CD4-positive, alpha-beta T cell (primary cell): ENCODE measurements at regions not wholly inside any gene's neighbourhood (a gene's known extent, or its start where the extent isn't known, plus 50 kb on each side); places are given as distances from the start of the nearest gene placed in this dataset.

Experiments used
- ATAC-seq: fragments of 200-7000 bp; cut with Tn5 transposase; one replicate; pipeline ENCODE4 v1.10.0; 2022; ENCODE audit warnings: mild to moderate bottlenecking; ENCODE audit not compliant: poor library complexity
- CTCF ChIA-PET: fragments of 350-600 bp; sonication (Branson Sonifier 250); formaldehyde crosslinking; loops from one replicate; lab custom pipeline; 2021; ENCODE audit warnings: antibody characterized with exemption, inconsistent platforms; lab: Charles Lee
- POLR2A ChIA-PET: fragments of 350-600 bp; sonication (Branson Sonifier 250); formaldehyde crosslinking; loops from one replicate; lab custom pipeline; 2021; ENCODE audit warnings: antibody characterized with exemption, inconsistent platforms; lab: Charles Lee
- DNase-seq, 14 experiments: peaks; one replicate each; pipeline ENCODE4 v3.0.0-alpha.2; 2013 to 2020; ENCODE audit warnings: mixed read lengths in 2 of 14
- H3K27ac ChIP-seq, 2 donors: one replicate each; pipeline versions ENCODE4 v1.5.1 to v1.7.0; 2013; ENCODE audit warnings: low read length in 2 of 2, low read depth in 1 of 2, mild to moderate bottlenecking in 1 of 2
- H3K27me3 ChIP-seq, 2 experiments: 1 replicate in 1 of 2; 2 replicates in 1 of 2; pipeline versions ENCODE4 v1.6.1 to v1.7.0; 2013; ENCODE audit warnings: low read length in 2 of 2, control low read depth in 1 of 2, mild to moderate bottlenecking in 1 of 2, moderate library complexity in 1 of 2; ENCODE audit not compliant: insufficient read depth in 2 of 2, control insufficient read depth in 1 of 2
- H3K36me3 ChIP-seq: one replicate; pipeline ENCODE4 v1.6.1; 2013; ENCODE audit warnings: low read length, control low read depth; ENCODE audit not compliant: insufficient read depth
- H3K4me1 ChIP-seq: one replicate; pipeline ENCODE4 v1.6.1; 2013; ENCODE audit warnings: low read length, control low read depth; ENCODE audit not compliant: insufficient read depth
- H3K4me3 ChIP-seq: one replicate; pipeline ENCODE4 v1.5.1; 2013; ENCODE audit warnings: mild to moderate bottlenecking, low read length, moderate library complexity
- H3K9me3 ChIP-seq, 2 experiments: 1 replicate in 1 of 2; 2 replicates in 1 of 2; pipeline versions ENCODE4 v1.6.1 to v1.7.0; 2013; ENCODE audit warnings: low read length in 2 of 2, mild to moderate bottlenecking in 2 of 2, control low read depth in 1 of 2, moderate library complexity in 1 of 2; ENCODE audit not compliant: control insufficient read depth in 1 of 2, insufficient read depth in 1 of 2
- H3K27ac Mint-ChIP-seq: one replicate; pipeline ENCODE4 v1.8.0; 2020; ENCODE audit warnings: mixed read lengths
- H3K27me3 Mint-ChIP-seq: one replicate; pipeline ENCODE4 v1.8.0; 2021; ENCODE audit warnings: mixed read lengths
- H3K36me3 Mint-ChIP-seq: one replicate; pipeline ENCODE4 v1.8.0; 2021; ENCODE audit warnings: low read depth, mixed read lengths
- H3K4me1 Mint-ChIP-seq: one replicate; pipeline ENCODE4 v1.8.0; 2021; ENCODE audit warnings: low read depth, mixed read lengths
- H3K4me3 Mint-ChIP-seq: one replicate; pipeline ENCODE4 v1.8.0; 2020; ENCODE audit warnings: mild to moderate bottlenecking, mixed read lengths
- H3K9me3 Mint-ChIP-seq: one replicate; pipeline ENCODE4 v1.8.0; 2020; ENCODE audit warnings: mixed read lengths
- intact Hi-C, 2 experiments: fragments of 100-400 bp; cut with DNase I in 1 of 2; cut with micrococcal nuclease in 1 of 2; formaldehyde crosslinking; loops; one replicate each; pipeline versions ENCODE4 v1.15.1 to v1.9.0; 2023 to 2025; cut with DNase I, micrococcal nuclease
- TF ChIP-seq, protein P1 (sequence below): fragments of 200-600 bp; IDR thresholded peaks from one replicate; pipeline ENCODE4 v1.8.0; 2022; ENCODE audit warnings: antibody characterized with exemption, mild to moderate bottlenecking

DNA sequence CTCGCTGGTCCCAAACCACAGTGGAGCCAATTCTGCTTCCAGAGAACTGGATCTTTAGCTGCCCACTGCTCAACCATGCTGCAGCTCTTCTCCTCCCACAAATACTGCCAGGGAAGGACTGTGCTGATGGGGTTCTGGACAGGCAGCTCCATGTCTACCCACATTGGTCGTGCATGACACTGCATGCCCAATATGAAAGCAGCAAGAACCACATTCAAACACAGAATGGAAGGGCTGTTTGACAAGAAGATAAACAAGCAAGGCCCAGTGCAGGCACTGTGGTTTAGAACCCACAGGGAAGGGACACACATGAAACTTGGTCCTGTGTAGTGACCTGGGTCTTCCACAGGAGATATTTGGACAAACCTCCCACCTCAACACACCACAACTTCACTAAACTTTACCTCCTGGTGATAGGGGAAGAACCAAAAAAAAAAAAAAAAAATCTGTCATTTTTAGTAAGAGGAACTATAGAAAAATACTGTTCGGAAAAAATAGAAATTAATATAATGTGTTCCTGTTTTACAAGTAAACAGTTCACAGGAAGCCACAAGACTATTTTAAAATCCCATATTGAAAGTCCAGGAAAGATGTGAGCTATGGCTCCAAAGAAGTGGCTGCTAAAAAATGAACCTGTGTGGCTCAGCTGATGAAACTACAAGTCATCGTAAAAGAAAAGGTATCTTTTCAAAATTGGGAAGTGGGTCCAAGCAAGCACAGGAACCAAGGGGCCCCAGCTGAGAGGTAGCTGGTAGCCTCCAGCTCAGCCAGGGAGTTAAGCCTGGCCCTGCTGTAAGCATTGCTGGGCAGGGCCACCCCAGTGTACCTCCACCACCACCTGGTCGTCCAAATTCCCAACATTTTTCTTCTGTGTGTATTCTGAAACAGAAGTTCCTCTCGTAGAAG, 77.7 kb upstream of the ACAN start:
- ChIA-PET CTCF (interaction anchor here (0.7 kb wide), 2 partner anchors 35 to 57 kb away, joined by 3 to 4 read pairs; no protein-coding TSS in a partner anchor), POLR2A (no interaction called here)
- Mint-ChIP-seq H3K9me3 (peaks cover 2% of the 10 kb centered on the region), H3K4me3 (no peak overlapping the region), H3K36me3 (no peaks in the 10 kb centered on the region), H3K27ac (no peak overlapping the region), H3K4me1 (no peaks in the 10 kb centered on the region), H3K27me3 (peaks cover 10% of the 10 kb centered on the region)
- ATAC-seq (no peak), DNase-seq (no peak)
- no peak overlapping the region for H3K4me3 ChIP-seq
- no peaks in the 10 kb centered on the region for H3K4me1 ChIP-seq
- no peaks in the 10 kb centered on the region for H3K36me3 ChIP-seq
- TF ChIP-seq, protein P1, sequence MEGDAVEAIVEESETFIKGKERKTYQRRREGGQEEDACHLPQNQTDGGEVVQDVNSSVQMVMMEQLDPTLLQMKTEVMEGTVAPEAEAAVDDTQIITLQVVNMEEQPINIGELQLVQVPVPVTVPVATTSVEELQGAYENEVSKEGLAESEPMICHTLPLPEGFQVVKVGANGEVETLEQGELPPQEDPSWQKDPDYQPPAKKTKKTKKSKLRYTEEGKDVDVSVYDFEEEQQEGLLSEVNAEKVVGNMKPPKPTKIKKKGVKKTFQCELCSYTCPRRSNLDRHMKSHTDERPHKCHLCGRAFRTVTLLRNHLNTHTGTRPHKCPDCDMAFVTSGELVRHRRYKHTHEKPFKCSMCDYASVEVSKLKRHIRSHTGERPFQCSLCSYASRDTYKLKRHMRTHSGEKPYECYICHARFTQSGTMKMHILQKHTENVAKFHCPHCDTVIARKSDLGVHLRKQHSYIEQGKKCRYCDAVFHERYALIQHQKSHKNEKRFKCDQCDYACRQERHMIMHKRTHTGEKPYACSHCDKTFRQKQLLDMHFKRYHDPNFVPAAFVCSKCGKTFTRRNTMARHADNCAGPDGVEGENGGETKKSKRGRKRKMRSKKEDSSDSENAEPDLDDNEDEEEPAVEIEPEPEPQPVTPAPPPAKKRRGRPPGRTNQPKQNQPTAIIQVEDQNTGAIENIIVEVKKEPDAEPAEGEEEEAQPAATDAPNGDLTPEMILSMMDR: no peak
- H3K27me3 ChIP-seq: peaks cover 0 to 4% of the 10 kb centered on the region in 2 experiments
- H3K9me3 ChIP-seq: peaks cover 0 to 3% of the 10 kb centered on the region in 2 experiments
- H3K27ac ChIP-seq: no peak overlapping the region
- intact Hi-C loops: no loop called here

DNA sequence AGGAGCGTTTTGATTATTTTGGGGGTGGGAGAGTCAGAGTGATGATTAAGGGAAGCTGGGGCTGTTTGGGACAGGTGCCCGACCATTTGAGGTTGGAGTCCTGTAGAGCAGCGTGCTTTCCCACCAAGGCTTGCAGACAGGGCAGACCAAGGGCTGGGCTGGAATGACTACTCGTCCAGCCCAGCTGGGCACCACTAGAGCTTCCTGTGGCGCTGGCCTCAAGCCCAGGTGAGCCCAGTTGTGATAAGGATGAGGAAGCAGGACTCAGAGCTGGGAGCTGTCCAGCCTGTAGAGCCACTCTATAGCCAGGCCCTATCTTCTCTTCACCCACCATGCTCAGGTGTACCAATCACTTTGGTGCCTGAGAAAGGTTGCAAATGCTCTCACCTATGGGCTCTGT, 75.8 kb upstream of the ACAN start:
- H3K4me1 ChIP-seq: no peaks in the 10 kb centered on the region
- no peak overlapping the region for H3K27ac ChIP-seq
- no peaks in the 10 kb centered on the region for H3K4me1 Mint-ChIP-seq
- H3K27ac Mint-ChIP-seq: no peak overlapping the region
- ATAC-seq: no peak
- no peak for DNase-seq
- H3K36me3 Mint-ChIP-seq: no peaks in the 10 kb centered on the region
- H3K9me3 ChIP-seq: peaks cover 0 to 3% of the 10 kb centered on the region in 2 experiments
- POLR2A ChIA-PET: no interaction called here
- H3K27me3 Mint-ChIP-seq: peaks cover 10% of the 10 kb centered on the region
- peaks cover 2% of the 10 kb centered on the region for H3K9me3 Mint-ChIP-seq
- TF ChIP-seq, protein P1: no peak
- intact Hi-C loops: no loop called here
- H3K27me3 ChIP-seq: no peaks in the 10 kb centered on the region
- no peaks in the 10 kb centered on the region for H3K36me3 ChIP-seq
- CTCF ChIA-PET: no interaction called here
- no peak overlapping the region for H3K4me3 ChIP-seq
- H3K4me3 Mint-ChIP-seq: no peak overlapping the region

DNA sequence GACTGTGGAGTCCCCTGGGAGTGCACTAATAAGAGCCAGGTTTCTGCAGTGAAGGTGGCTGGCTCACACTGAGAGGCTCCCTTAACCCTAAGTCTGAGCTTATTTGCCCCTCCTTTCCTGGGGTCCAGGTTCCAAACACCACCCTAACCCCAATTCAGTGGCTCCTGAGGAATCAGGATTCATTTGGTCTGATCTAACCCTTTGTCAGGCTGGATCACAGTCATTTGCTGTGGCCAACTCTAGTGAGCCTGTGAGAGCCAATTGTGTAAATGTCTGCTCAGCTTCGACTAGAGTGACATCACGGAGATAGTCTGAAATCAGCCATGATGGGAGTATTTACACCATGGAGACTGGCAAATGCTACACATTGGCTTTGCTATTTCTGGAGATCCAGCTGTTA, 73.7 kb upstream of the ACAN start:
- H3K9me3 Mint-ChIP-seq: no peaks in the 10 kb centered on the region
- POLR2A ChIA-PET: no interaction called here
- H3K27ac ChIP-seq: no peak overlapping the region
- peaks cover 3% of the 10 kb centered on the region for H3K27me3 Mint-ChIP-seq
- H3K27ac Mint-ChIP-seq: no peak overlapping the region
- DNase-seq (no peak), ATAC-seq (no peak)
- H3K4me3 Mint-ChIP-seq: no peak overlapping the region
- CTCF ChIA-PET: no interaction called here
- H3K4me3 ChIP-seq: no peak overlapping the region
- H3K4me1 Mint-ChIP-seq: no peaks in the 10 kb centered on the region
- no peaks in the 10 kb centered on the region for H3K9me3 ChIP-seq
- no peaks in the 10 kb centered on the region for H3K4me1 ChIP-seq
- H3K27me3 ChIP-seq: no peaks in the 10 kb centered on the region
- TF ChIP-seq, protein P1: no peak
- H3K36me3 ChIP-seq: no peaks in the 10 kb centered on the region
- intact Hi-C loops: no loop called here
- no peaks in the 10 kb centered on the region for H3K36me3 Mint-ChIP-seq
